GM23248 (cell line): ENCODE measurements at regions not wholly inside any gene's neighbourhood (a gene's known extent, or its start where the extent isn't known, plus 50 kb on each side); places are given as distances from the start of the nearest gene placed in this dataset.

Experiments used
- EZH2 ChIP-seq: fragments of 200-600 bp; sonication (generic); IDR thresholded peaks from 2 replicates; pipeline ENCODE4 v1.6.1; 2018; ENCODE audit warnings: antibody characterized with exemption, mild to moderate bottlenecking; ENCODE audit not compliant: insufficient read depth, poor library complexity, severe bottlenecking
- EZH2phosphoT487 ChIP-seq: fragments of 200-600 bp; sonication (generic); IDR thresholded peaks from 2 replicates; pipeline ENCODE4 v1.6.1; 2018; ENCODE audit warnings: antibody characterized with exemption, moderate library complexity, mild to moderate bottlenecking, low read depth; ENCODE audit not compliant: insufficient read depth

DNA sequence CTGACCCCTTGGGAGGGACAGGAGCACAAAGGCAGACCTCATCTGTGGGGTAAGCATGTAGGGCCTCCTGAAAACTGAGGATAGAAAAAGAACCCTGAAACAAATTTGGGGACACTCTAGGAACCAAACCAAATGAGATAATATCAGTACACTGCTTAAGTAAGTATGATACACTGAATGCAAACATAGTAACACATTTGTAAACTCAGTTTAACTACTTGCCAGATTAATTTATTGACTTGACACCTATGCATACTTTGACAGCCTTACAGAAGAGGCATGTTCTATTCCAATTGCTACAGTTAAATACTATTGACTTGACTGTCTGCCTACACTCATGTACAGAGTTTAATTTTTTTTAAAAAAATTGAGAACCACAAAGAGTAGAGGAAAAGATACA is 1070.8 kb upstream of the SEMA6A start:
- TF ChIP-seq EZH2 (no peak), EZH2phosphoT487 (no peak)
